Osteocyte (in vitro differentiated cells): ENCODE measurements at regions not wholly inside any gene's neighbourhood (a gene's known extent, or its start where the extent isn't known, plus 50 kb on each side); places are given as distances from the start of the nearest gene placed in this dataset.

Source experiments
- DNase-seq: peaks from one replicate; pipeline ENCODE4 v3.0.0; 2021; ENCODE audit warnings: mixed read lengths; ENCODE audit not compliant: unreplicated experiment; ENCODE audit errors: extremely low spot score
- H3K27ac Mint-ChIP-seq: one replicate; pipeline ENCODE4 v1.8.0; 2021; ENCODE audit warnings: mild to moderate bottlenecking, mixed read lengths; ENCODE audit not compliant: unreplicated experiment
- H3K27me3 Mint-ChIP-seq: one replicate; pipeline ENCODE4 v1.8.0; 2021; ENCODE audit warnings: mixed read lengths; ENCODE audit not compliant: unreplicated experiment
- H3K36me3 Mint-ChIP-seq: one replicate; pipeline ENCODE4 v1.8.0; 2021; ENCODE audit warnings: mixed read lengths; ENCODE audit not compliant: unreplicated experiment
- H3K4me1 Mint-ChIP-seq: one replicate; pipeline ENCODE4 v1.8.0; 2021; ENCODE audit warnings: mixed read lengths; ENCODE audit not compliant: unreplicated experiment
- H3K4me3 Mint-ChIP-seq: one replicate; pipeline ENCODE4 v1.8.0; 2021; ENCODE audit warnings: mild to moderate bottlenecking, moderate library complexity, mixed read lengths; ENCODE audit not compliant: unreplicated experiment
- H3K9me3 Mint-ChIP-seq: one replicate; pipeline ENCODE4 v1.8.0; 2021; ENCODE audit warnings: mixed read lengths; ENCODE audit not compliant: unreplicated experiment
- TF ChIP-seq, protein P1 (sequence below): fragments of 200-600 bp; sonication (generic); IDR thresholded peaks from 2 replicates; pipeline ENCODE4 v1.5.0; 2021; ENCODE audit warnings: antibody characterized with exemption, mild to moderate bottlenecking, moderate library complexity

DNA sequence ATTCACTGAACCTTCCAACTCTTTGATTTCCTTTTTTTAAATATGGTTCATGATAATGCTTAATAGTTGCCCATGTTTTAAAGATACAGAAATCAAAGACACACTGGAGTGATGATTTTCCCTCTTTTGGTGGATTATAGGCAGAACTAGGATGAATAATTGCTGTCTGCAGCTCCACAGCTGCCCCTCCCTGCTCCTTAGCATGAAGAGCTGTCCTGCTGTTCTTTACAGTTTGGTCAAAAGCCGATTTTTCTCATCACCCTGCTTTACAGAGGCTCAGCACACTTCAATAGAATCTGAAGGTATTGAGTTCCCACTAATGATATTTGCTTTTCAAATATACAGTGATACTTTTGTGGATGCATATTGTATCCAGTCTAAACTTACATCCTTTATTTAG, 202.6 kb downstream of the AASDHPPT start:
- Mint-ChIP-seq H3K9me3 (no peaks in the 10 kb centered on the region), H3K4me1 (peaks cover 9% of the 10 kb centered on the region), H3K27ac (no peak overlapping the region), H3K4me3 (no peak overlapping the region), H3K36me3 (no peaks in the 10 kb centered on the region), H3K27me3 (peaks cover 10% of the 10 kb centered on the region)
- no peak for DNase-seq
- TF ChIP-seq, protein P1, sequence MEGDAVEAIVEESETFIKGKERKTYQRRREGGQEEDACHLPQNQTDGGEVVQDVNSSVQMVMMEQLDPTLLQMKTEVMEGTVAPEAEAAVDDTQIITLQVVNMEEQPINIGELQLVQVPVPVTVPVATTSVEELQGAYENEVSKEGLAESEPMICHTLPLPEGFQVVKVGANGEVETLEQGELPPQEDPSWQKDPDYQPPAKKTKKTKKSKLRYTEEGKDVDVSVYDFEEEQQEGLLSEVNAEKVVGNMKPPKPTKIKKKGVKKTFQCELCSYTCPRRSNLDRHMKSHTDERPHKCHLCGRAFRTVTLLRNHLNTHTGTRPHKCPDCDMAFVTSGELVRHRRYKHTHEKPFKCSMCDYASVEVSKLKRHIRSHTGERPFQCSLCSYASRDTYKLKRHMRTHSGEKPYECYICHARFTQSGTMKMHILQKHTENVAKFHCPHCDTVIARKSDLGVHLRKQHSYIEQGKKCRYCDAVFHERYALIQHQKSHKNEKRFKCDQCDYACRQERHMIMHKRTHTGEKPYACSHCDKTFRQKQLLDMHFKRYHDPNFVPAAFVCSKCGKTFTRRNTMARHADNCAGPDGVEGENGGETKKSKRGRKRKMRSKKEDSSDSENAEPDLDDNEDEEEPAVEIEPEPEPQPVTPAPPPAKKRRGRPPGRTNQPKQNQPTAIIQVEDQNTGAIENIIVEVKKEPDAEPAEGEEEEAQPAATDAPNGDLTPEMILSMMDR: no peak

DNA sequence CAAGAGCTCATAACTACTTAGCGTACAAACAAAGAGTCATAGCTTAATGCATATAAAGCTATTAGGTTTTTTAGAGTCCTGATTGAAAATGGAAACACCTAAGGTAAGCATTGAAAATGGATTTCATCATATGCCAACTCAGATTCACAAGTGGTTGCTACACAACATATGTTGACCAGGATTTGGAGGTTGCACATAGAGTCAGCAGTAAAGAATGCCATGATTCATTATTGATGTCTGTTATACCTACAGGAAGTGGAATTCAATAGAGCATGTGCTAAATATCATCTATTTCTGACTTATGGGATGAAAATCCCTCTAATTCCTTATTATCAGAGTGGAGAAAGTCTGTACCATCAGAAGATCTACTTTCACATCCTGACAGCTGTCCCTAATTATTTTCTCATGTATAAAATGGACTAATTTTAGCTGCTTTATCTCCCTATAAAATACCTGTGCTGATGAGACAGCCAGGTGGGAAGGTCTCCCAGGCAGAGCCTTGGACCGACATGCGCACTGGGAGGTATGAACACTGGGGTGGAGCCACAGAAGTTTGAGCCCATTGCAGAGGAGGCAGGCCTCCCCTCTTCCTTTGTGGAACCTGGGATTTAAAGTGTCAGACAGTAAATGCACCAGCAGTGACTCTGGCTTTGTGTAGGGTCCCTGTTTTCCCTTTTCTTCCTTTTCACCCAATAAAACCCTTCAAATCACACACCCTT, 204.2 kb downstream of the AASDHPPT start:
- Mint-ChIP-seq H3K9me3 (no peaks in the 10 kb centered on the region), H3K27ac (no peak overlapping the region), H3K27me3 (peaks cover 4% of the 10 kb centered on the region), H3K4me1 (peaks cover 2% of the 10 kb centered on the region), H3K4me3 (no peak overlapping the region), H3K36me3 (no peaks in the 10 kb centered on the region)
- no peak for DNase-seq
- TF ChIP-seq, protein P1: no peak

DNA sequence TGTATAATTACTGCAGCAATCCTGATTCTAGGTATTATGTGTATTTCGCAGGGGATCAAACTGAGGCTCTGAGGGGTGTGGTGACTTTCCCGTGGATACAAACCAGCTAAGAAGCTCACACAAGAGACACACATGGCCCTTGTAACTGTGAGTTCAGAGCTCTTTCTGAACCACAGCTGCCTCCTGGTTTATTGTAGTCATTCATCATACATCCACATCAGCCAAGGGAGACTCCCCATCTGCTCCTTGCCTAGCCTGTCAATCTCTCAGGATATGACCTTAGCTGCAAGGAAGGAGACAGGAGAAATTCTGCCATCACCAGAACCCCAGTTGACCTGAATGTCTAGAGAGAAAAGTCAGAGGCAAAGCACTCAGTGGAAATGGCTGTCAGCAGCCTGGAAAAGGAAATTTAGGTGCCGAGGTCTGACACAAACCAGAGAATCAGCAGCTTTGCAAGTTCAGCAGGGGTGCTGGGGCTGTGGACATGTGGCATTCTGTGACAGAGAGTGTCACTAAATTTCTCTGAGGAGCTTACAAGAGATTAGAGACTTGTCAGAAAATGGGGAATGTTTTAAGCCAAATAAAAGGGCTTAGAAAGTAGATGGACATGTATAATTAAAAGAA, 209.5 kb downstream of the AASDHPPT start:
- TF ChIP-seq, protein P1: no peak
- H3K27ac Mint-ChIP-seq: no peak overlapping the region
- H3K27me3 Mint-ChIP-seq: no peaks in the 10 kb centered on the region
- H3K4me1 Mint-ChIP-seq: peaks cover 1% of the 10 kb centered on the region
- H3K9me3 Mint-ChIP-seq: no peaks in the 10 kb centered on the region
- H3K36me3 Mint-ChIP-seq: no peaks in the 10 kb centered on the region
- H3K4me3 Mint-ChIP-seq: no peak overlapping the region
- no peak for DNase-seq

DNA sequence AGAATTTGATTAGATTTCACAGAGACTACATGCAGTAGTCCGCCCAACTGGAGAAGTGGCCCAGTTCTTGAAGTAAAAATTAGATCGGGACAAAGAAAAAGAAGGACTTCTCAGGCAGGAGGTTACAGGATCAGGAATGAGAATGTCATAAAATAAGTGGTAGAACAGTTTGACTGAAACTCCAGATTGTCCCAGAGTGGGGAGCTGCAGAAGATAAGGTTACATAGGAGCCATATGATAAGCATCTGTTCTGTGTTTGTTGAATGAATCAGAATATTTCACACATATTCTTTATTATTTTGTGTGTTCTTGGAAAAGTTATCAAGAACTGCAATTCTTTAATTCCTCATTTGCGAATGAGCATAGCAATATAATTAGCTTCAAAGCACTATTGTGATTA, 210.6 kb downstream of the AASDHPPT start:
- H3K4me1 Mint-ChIP-seq: peaks cover 1% of the 10 kb centered on the region
- no peak for DNase-seq
- H3K9me3 Mint-ChIP-seq: no peaks in the 10 kb centered on the region
- no peak overlapping the region for H3K4me3 Mint-ChIP-seq
- no peak overlapping the region for H3K27ac Mint-ChIP-seq
- no peaks in the 10 kb centered on the region for H3K27me3 Mint-ChIP-seq
- TF ChIP-seq, protein P1: no peak
- no peaks in the 10 kb centered on the region for H3K36me3 Mint-ChIP-seq

DNA sequence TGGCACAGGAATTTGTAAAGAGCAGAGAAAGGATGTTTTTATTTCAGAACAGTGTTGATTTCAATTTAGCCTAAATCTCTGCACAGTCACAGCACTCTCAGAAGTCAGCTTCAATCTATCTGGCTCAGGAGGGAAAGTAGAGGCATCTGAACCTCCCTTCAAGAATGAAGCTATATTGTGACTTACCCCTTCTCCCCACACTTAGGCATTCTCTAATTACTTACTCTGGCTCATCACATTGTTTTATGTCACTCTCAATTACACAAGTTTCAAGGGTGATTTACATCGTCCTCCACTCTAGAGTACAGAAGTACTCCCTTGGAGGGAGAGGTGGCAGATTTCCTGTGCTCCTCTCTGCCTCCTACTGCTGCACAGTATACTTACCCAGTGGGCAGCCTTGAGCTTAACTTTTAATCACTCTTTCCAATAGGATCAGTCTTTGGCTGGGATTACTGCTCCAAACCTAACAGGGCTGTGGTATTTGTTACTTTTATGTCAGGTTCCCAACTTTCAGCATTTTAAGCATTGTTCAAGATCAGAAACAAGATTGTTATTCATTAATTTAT, 211.4 kb downstream of the AASDHPPT start:
- TF ChIP-seq, protein P1: no peak
- Mint-ChIP-seq H3K9me3 (no peaks in the 10 kb centered on the region), H3K4me1 (peaks cover 1% of the 10 kb centered on the region), H3K27me3 (no peaks in the 10 kb centered on the region), H3K4me3 (no peak overlapping the region), H3K36me3 (no peaks in the 10 kb centered on the region), H3K27ac (no peak overlapping the region)
- no peak for DNase-seq
